Effector memory CD8-positive, alpha-beta T cell (primary cell): ENCODE measurements at regions not wholly inside any gene's neighbourhood (a gene's known extent, or its start where the extent isn't known, plus 50 kb on each side); places are given as distances from the start of the nearest gene placed in this dataset.
"Not testable (repeated sequence)": the region's sequence is repeated elsewhere in the genome, so short reads cannot be mapped to it uniquely, and the experiment has no call there.

Experiments used
- ATAC-seq: fragments of 150-1000 bp; cut with Tn5 transposase; replicated peaks from 2 replicates; pipeline ENCODE4 v1.10.0; 2021; ENCODE audit warnings: mild to moderate bottlenecking, moderate library complexity
- DNase-seq, 3 experiments: peaks; one replicate each; pipeline ENCODE4 v3.0.0; 2021
- H3K27ac Mint-ChIP-seq, 2 donors: one replicate each; pipeline ENCODE4 v1.8.0; 2022; ENCODE audit warnings: mild to moderate bottlenecking in 2 of 2, mixed read lengths in 2 of 2, moderate library complexity in 2 of 2
- H3K27me3 Mint-ChIP-seq, 2 donors: one replicate each; pipeline ENCODE4 v1.8.0; 2022; ENCODE audit warnings: mixed read lengths in 2 of 2
- H3K36me3 Mint-ChIP-seq: one replicate; pipeline ENCODE4 v1.8.0; 2022; ENCODE audit warnings: mild to moderate bottlenecking, moderate library complexity, mixed read lengths; ENCODE audit not compliant: insufficient read depth
- H3K4me1 Mint-ChIP-seq, 2 donors: one replicate each; pipeline ENCODE4 v1.8.0; 2022; ENCODE audit warnings: low read depth in 2 of 2, mixed read lengths in 2 of 2
- H3K4me3 Mint-ChIP-seq, 2 donors: one replicate each; pipeline ENCODE4 v1.8.0; 2022; ENCODE audit warnings: mild to moderate bottlenecking in 2 of 2, mixed read lengths in 2 of 2, moderate library complexity in 2 of 2
- H3K9me3 Mint-ChIP-seq, 2 donors: one replicate each; pipeline ENCODE4 v1.8.0; 2022; ENCODE audit warnings: mixed read lengths in 2 of 2

GRCh38 chr1:31485166-31485565 lies 72.2 kb downstream of the SERINC2 start:
- H3K4me3 Mint-ChIP-seq, result no peak overlapping the region
- H3K27ac Mint-ChIP-seq, result no peak overlapping the region
- DNase-seq (no peak), ATAC-seq (no peak)
- H3K36me3 Mint-ChIP-seq, result peaks cover 12% of the 10 kb centered on the region
- H3K27me3 Mint-ChIP-seq, result peaks cover 0 to under 1% of the 10 kb centered on the region in 2 donors
- no peaks in the 10 kb centered on the region for H3K9me3 Mint-ChIP-seq
- peaks cover 11 to 12% of the 10 kb centered on the region in 2 donors for H3K4me1 Mint-ChIP-seq

- no peak for ATAC-seq
- H3K4me3 Mint-ChIP-seq, result peak overlapping the region; percentile 61 to 67
These were observed 74.1 kb downstream of the SERINC2 start for GRCh38 chr1:31487143-31487542.

GRCh38 chr1:31487721-31488293 lies 74.8 kb downstream of the SERINC2 start:
- peaks cover 0 to 6% of the 10 kb centered on the region in 2 donors for H3K27me3 Mint-ChIP-seq
- ATAC-seq (no peak), DNase-seq (no peak)
- H3K4me1 Mint-ChIP-seq, result peaks cover 11 to 12% of the 10 kb centered on the region in 2 donors
- H3K36me3 Mint-ChIP-seq, result peaks cover 12% of the 10 kb centered on the region
- H3K4me3 Mint-ChIP-seq, result peak overlapping the region; percentile 61 to 67
- H3K9me3 Mint-ChIP-seq, result no peaks in the 10 kb centered on the region
- H3K27ac Mint-ChIP-seq, result peak overlapping the region; percentile 93 to 95

More at GRCh38 chr1:31487143-31487542, 74.1 kb downstream of the SERINC2 start:
- peak overlapping the region; percentile 93 to 95 for H3K27ac Mint-ChIP-seq
- no peaks in the 10 kb centered on the region for H3K9me3 Mint-ChIP-seq
- peaks cover 12% of the 10 kb centered on the region for H3K36me3 Mint-ChIP-seq
- peaks cover 11 to 12% of the 10 kb centered on the region in 2 donors for H3K4me1 Mint-ChIP-seq
- DNase-seq, result no peak
- H3K27me3 Mint-ChIP-seq, result peaks cover 0 to 6% of the 10 kb centered on the region in 2 donors

- no peak overlapping the region for H3K4me3 Mint-ChIP-seq
- H3K27ac Mint-ChIP-seq, result peak overlapping the region in 1 of 2 donors; percentile 25
- peaks cover 11 to 12% of the 10 kb centered on the region in 2 donors for H3K4me1 Mint-ChIP-seq
- H3K27me3 Mint-ChIP-seq, result peaks cover 0 to 6% of the 10 kb centered on the region in 2 donors
- no peak for ATAC-seq
- H3K36me3 Mint-ChIP-seq, result peaks cover 12% of the 10 kb centered on the region
- no peaks in the 10 kb centered on the region for H3K9me3 Mint-ChIP-seq
- DNase-seq, result no peak
These were observed 75.5 kb downstream of the SERINC2 start for GRCh38 chr1:31488528-31488927.

- H3K36me3 Mint-ChIP-seq, result peaks cover 12% of the 10 kb centered on the region
- H3K9me3 Mint-ChIP-seq, H3K27me3 Mint-ChIP-seq, ATAC-seq, DNase-seq, H3K4me3 Mint-ChIP-seq, H3K27ac Mint-ChIP-seq: not testable (repeated sequence)
- peaks cover 11 to 12% of the 10 kb centered on the region in 2 donors for H3K4me1 Mint-ChIP-seq
These were observed 76.6 kb downstream of the SERINC2 start for GRCh38 chr1:31489575-31489974.

GRCh38 chr1:31490596-31490995 lies 77.6 kb downstream of the SERINC2 start:
- H3K9me3 Mint-ChIP-seq, H3K27ac Mint-ChIP-seq, ATAC-seq, DNase-seq, H3K27me3 Mint-ChIP-seq, H3K4me3 Mint-ChIP-seq: not testable (repeated sequence)
- peaks cover 11 to 12% of the 10 kb centered on the region in 2 donors for H3K4me1 Mint-ChIP-seq
- peaks cover 12% of the 10 kb centered on the region for H3K36me3 Mint-ChIP-seq

GRCh38 chr1:31495351-31495750 lies 81.0 kb upstream of the TINAGL1 start:
- not testable (repeated sequence) for DNase-seq, ATAC-seq, H3K4me1 Mint-ChIP-seq, H3K27ac Mint-ChIP-seq, H3K36me3 Mint-ChIP-seq, H3K9me3 Mint-ChIP-seq, H3K4me3 Mint-ChIP-seq
- peaks cover 10 to 21% of the 10 kb centered on the region in 2 donors for H3K27me3 Mint-ChIP-seq

GRCh38 chr1:31495770-31496169 lies 80.5 kb upstream of the TINAGL1 start:
- peaks cover 7 to 25% of the 10 kb centered on the region in 2 donors for H3K27me3 Mint-ChIP-seq
- not testable (repeated sequence) for H3K9me3 Mint-ChIP-seq, ATAC-seq, H3K27ac Mint-ChIP-seq, DNase-seq, H3K36me3 Mint-ChIP-seq, H3K4me1 Mint-ChIP-seq, H3K4me3 Mint-ChIP-seq

GRCh38 chr1:31497601-31498000 lies 78.7 kb upstream of the TINAGL1 start:
- no peak overlapping the region for H3K4me3 Mint-ChIP-seq
- no peaks in the 10 kb centered on the region for H3K9me3 Mint-ChIP-seq
- DNase-seq (no peak), ATAC-seq (no peak)
- peaks cover 23 to 44% of the 10 kb centered on the region in 2 donors for H3K27me3 Mint-ChIP-seq
- H3K36me3 Mint-ChIP-seq, result no peaks in the 10 kb centered on the region
- no peak overlapping the region for H3K27ac Mint-ChIP-seq
- H3K4me1 Mint-ChIP-seq, result no peaks in the 10 kb centered on the region

GRCh38 chr1:31498376-31499040 lies 77.8 kb upstream of the TINAGL1 start:
- ATAC-seq, result no peak
- H3K9me3 Mint-ChIP-seq, result no peaks in the 10 kb centered on the region
- peaks cover 30 to 53% of the 10 kb centered on the region in 2 donors for H3K27me3 Mint-ChIP-seq
- H3K4me1 Mint-ChIP-seq, result no peaks in the 10 kb centered on the region
- H3K36me3 Mint-ChIP-seq, result no peaks in the 10 kb centered on the region
- H3K4me3 Mint-ChIP-seq, result no peak overlapping the region
- no peak overlapping the region for H3K27ac Mint-ChIP-seq
- DNase-seq, result no peak

- Mint-ChIP-seq H3K4me3 (no peak overlapping the region), H3K27ac (no peak overlapping the region), H3K36me3 (no peaks in the 10 kb centered on the region), H3K4me1 (peaks cover 8 to 11% of the 10 kb centered on the region in 2 donors), H3K9me3 (no peaks in the 10 kb centered on the region), H3K27me3 (peaks cover 38 to 76% of the 10 kb centered on the region in 2 donors)
- ATAC-seq (no peak), DNase-seq (no peak)
These were observed 74.8 kb upstream of the TINAGL1 start for GRCh38 chr1:31501505-31501904.

- Mint-ChIP-seq H3K4me3 (no peak overlapping the region), H3K4me1 (peaks cover 8 to 11% of the 10 kb centered on the region in 2 donors), H3K27me3 (peaks cover 41 to 79% of the 10 kb centered on the region in 2 donors)
These were observed 74.1 kb upstream of the TINAGL1 start for GRCh38 chr1:31502253-31502652.

GRCh38 chr1:31502926-31503511 lies 73.3 kb upstream of the TINAGL1 start:
- Mint-ChIP-seq H3K9me3 (no peaks in the 10 kb centered on the region), H3K27ac (no peak overlapping the region), H3K27me3 (peaks cover 41 to 83% of the 10 kb centered on the region in 2 donors), H3K4me1 (peaks cover 8 to 11% of the 10 kb centered on the region in 2 donors), H3K4me3 (no peak overlapping the region), H3K36me3 (no peaks in the 10 kb centered on the region)
- no peak for ATAC-seq
- DNase-seq, result no peak

More at GRCh38 chr1:31502253-31502652, 74.1 kb upstream of the TINAGL1 start:
- H3K27ac Mint-ChIP-seq, result no peak overlapping the region
- no peaks in the 10 kb centered on the region for H3K9me3 Mint-ChIP-seq
- ATAC-seq (no peak), DNase-seq (no peak)
- no peaks in the 10 kb centered on the region for H3K36me3 Mint-ChIP-seq

- H3K4me3 Mint-ChIP-seq, result no peak overlapping the region
- peaks cover 37 to 85% of the 10 kb centered on the region in 2 donors for H3K27me3 Mint-ChIP-seq
- ATAC-seq (no peak), DNase-seq (no peak)
- no peaks in the 10 kb centered on the region for H3K36me3 Mint-ChIP-seq
- H3K9me3 Mint-ChIP-seq, result no peaks in the 10 kb centered on the region
- no peak overlapping the region for H3K27ac Mint-ChIP-seq
- peaks cover 8 to 11% of the 10 kb centered on the region in 2 donors for H3K4me1 Mint-ChIP-seq
These were observed 72.7 kb upstream of the TINAGL1 start for GRCh38 chr1:31503570-31503969.
